Parathyroid adenoma (tissue), 2 donors: ENCODE measurements at regions not wholly inside any gene's neighbourhood (a gene's known extent, or its start where the extent isn't known, plus 50 kb on each side); places are given as distances from the start of the nearest gene placed in this dataset.

Source experiments
- H2AFZ ChIP-seq: fragments of 300-600 bp; sonication (generic); one replicate; pipeline ENCODE4 v1.7.0; 2017; ENCODE audit warnings: antibody characterized with exemption, mild to moderate bottlenecking
- H3K27ac ChIP-seq: fragments of 300-600 bp; sonication (generic); one replicate; pipeline ENCODE4 v1.7.0; 2017
- H3K27me3 ChIP-seq: fragments of 300-600 bp; sonication (generic); one replicate; pipeline ENCODE4 v1.7.0; 2017; ENCODE audit warnings: low read length; ENCODE audit not compliant: control insufficient read depth, insufficient read depth
- H3K36me3 ChIP-seq: fragments of 300-600 bp; sonication (generic); one replicate; pipeline ENCODE4 v1.7.0; 2017; ENCODE audit warnings: low read length; ENCODE audit not compliant: control insufficient read depth, insufficient read depth
- H3K4me1 ChIP-seq: fragments of 300-600 bp; sonication (generic); one replicate; pipeline ENCODE4 v1.7.0; 2017; ENCODE audit warnings: control low read depth
- H3K4me2 ChIP-seq: fragments of 300-600 bp; sonication (generic); one replicate; pipeline ENCODE4 v1.7.0; 2017; ENCODE audit warnings: low read length
- H3K4me3 ChIP-seq: fragments of 300-600 bp; sonication (generic); one replicate; pipeline ENCODE4 v1.7.0; 2017; ENCODE audit warnings: low read depth, low read length
- H3K79me2 ChIP-seq: fragments of 300-600 bp; sonication (generic); one replicate; pipeline ENCODE4 v1.7.0; 2017; ENCODE audit warnings: control low read depth
- H3K9ac ChIP-seq: fragments of 300-600 bp; sonication (generic); one replicate; pipeline ENCODE4 v1.7.0; 2017; ENCODE audit warnings: mild to moderate bottlenecking
- H3K9me3 ChIP-seq: fragments of 300-600 bp; sonication (generic); one replicate; pipeline ENCODE4 v1.7.0; 2017; ENCODE audit warnings: low read length; ENCODE audit not compliant: control insufficient read depth
- TF ChIP-seq, protein P1 (sequence below): fragments of 300-600 bp; sonication (generic); IDR thresholded peaks from one replicate; pipeline ENCODE4 v1.7.0; 2017; ENCODE audit warnings: antibody characterized with exemption, mild to moderate bottlenecking
- donor health status: primary hyperparathyroidism.

DNA sequence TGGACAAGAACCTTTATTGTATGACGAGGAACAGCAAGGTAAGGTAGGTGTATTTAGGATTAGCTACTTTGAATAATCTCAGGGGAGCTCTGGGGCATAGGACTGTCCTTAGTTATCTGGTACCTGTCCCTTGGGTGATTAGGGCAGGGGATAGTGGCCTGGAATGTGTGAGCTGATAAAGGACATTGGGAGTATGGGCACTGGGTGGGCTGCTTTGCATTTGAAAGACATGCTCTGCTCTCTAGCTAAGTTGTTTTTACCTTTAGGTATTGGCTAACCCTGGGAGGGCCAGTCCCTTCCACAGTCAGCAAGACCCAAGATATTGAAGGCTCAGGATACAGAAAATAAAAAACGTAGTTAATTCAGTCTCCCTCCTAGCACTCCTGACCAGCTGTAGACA lies 282.8 kb upstream of the C9orf72 start:
- H3K9me3 ChIP-seq: no peaks in the 10 kb centered on the region
- H3K79me2 ChIP-seq: no peaks in the 10 kb centered on the region
- no peak overlapping the region for H3K9ac ChIP-seq
- no peaks in the 10 kb centered on the region for H3K4me1 ChIP-seq
- H3K36me3 ChIP-seq: no peaks in the 10 kb centered on the region
- TF ChIP-seq, protein P1, sequence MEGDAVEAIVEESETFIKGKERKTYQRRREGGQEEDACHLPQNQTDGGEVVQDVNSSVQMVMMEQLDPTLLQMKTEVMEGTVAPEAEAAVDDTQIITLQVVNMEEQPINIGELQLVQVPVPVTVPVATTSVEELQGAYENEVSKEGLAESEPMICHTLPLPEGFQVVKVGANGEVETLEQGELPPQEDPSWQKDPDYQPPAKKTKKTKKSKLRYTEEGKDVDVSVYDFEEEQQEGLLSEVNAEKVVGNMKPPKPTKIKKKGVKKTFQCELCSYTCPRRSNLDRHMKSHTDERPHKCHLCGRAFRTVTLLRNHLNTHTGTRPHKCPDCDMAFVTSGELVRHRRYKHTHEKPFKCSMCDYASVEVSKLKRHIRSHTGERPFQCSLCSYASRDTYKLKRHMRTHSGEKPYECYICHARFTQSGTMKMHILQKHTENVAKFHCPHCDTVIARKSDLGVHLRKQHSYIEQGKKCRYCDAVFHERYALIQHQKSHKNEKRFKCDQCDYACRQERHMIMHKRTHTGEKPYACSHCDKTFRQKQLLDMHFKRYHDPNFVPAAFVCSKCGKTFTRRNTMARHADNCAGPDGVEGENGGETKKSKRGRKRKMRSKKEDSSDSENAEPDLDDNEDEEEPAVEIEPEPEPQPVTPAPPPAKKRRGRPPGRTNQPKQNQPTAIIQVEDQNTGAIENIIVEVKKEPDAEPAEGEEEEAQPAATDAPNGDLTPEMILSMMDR: no peak
- H2AFZ ChIP-seq: no peak overlapping the region
- no peak overlapping the region for H3K4me3 ChIP-seq
- no peak overlapping the region for H3K27ac ChIP-seq
- H3K4me2 ChIP-seq: no peak overlapping the region
- no peaks in the 10 kb centered on the region for H3K27me3 ChIP-seq

DNA sequence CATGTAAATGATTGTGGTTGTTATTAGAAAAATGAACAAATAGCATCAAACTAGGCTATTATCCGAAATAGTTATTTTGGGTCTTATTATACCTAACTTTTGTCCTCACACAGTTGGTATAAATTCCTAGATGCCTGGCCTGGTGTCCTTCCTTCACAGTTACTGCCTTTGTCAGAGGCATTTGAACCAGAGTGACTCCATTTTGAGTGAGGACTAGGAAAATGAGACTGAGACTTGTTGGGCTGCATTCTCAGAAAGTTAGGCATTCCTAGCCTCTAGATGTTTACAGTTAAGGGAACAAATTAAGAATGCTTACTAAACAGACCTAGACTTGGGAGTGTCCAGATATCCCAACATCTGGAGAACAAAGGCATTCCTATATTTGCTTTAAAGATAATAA lies 283.5 kb upstream of the C9orf72 start:
- H3K4me1 ChIP-seq: no peaks in the 10 kb centered on the region
- no peak overlapping the region for H3K4me2 ChIP-seq
- no peaks in the 10 kb centered on the region for H3K9me3 ChIP-seq
- TF ChIP-seq, protein P1: no peak
- H3K79me2 ChIP-seq: no peaks in the 10 kb centered on the region
- no peaks in the 10 kb centered on the region for H3K27me3 ChIP-seq
- no peak overlapping the region for H3K27ac ChIP-seq
- H2AFZ ChIP-seq: no peak overlapping the region
- H3K36me3 ChIP-seq: no peaks in the 10 kb centered on the region
- H3K4me3 ChIP-seq: no peak overlapping the region
- no peak overlapping the region for H3K9ac ChIP-seq

DNA sequence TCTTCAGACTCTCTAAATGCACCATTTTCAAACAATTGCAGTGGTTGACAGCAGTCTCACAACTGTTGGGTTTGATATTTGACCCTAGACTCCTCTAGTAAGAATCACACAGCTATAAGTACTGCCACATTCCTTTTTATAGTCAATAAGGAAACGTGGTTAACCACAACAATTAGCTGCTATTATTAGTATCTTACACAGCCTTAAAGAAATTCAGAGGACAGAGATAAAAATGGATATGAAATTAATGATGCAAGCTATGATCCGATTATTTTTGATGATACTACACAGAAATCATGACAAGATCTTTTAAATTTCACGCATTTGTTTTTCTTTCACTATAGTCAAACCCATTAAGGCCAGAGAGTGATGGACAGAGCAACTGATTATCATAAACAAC lies 288.6 kb upstream of the C9orf72 start:
- Histone ChIP-seq H3K27me3 (no peaks in the 10 kb centered on the region), H3K4me1 (no peaks in the 10 kb centered on the region), H3K36me3 (no peaks in the 10 kb centered on the region), H2AFZ (no peak overlapping the region), H3K4me3 (no peak overlapping the region), H3K9me3 (no peaks in the 10 kb centered on the region), H3K27ac (no peak overlapping the region), H3K9ac (no peak overlapping the region), H3K79me2 (no peaks in the 10 kb centered on the region), H3K4me2 (no peak overlapping the region)
- TF ChIP-seq, protein P1: no peak

- Histone ChIP-seq H3K79me2 (no peaks in the 10 kb centered on the region), H3K36me3 (no peaks in the 10 kb centered on the region), H3K27ac (no peak overlapping the region), H3K4me3 (no peak overlapping the region), H3K4me1 (no peaks in the 10 kb centered on the region), H3K9me3 (no peaks in the 10 kb centered on the region), H3K9ac (no peak overlapping the region), H3K4me2 (no peak overlapping the region), H2AFZ (no peak overlapping the region), H3K27me3 (no peaks in the 10 kb centered on the region)
- TF ChIP-seq, protein P1: no peak
Measured at GRCh38 chr9:27864644-27865438, 291.6 kb upstream of the C9orf72 start.

- no peaks in the 10 kb centered on the region for H3K9me3 ChIP-seq
- no peaks in the 10 kb centered on the region for H3K36me3 ChIP-seq
- H3K9ac ChIP-seq: no peak overlapping the region
- H3K4me1 ChIP-seq: no peaks in the 10 kb centered on the region
- no peak overlapping the region for H3K4me3 ChIP-seq
- H3K27me3 ChIP-seq: no peaks in the 10 kb centered on the region
- TF ChIP-seq, protein P1: no peak
- H3K4me2 ChIP-seq: no peak overlapping the region
- no peak overlapping the region for H3K27ac ChIP-seq
- H3K79me2 ChIP-seq: no peaks in the 10 kb centered on the region
- no peak overlapping the region for H2AFZ ChIP-seq
Measured at GRCh38 chr9:27866741-27867140, 293.5 kb upstream of the C9orf72 start.
